Panc1 (cell line): ENCODE measurements at regions not wholly inside any gene's neighbourhood (a gene's known extent, or its start where the extent isn't known, plus 50 kb on each side); places are given as distances from the start of the nearest gene placed in this dataset.

Experiments used
- POLR2AphosphoS5 ChIP-seq: IDR thresholded peaks from 2 replicates; pipeline ENCODE4 v1.6.1; 2012; ENCODE audit warnings: mild to moderate bottlenecking, low read depth, low read length, moderate library complexity
- SIN3A ChIP-seq: IDR thresholded peaks from 2 replicates; pipeline ENCODE4 v1.6.1; 2012; ENCODE audit warnings: low read depth, mild to moderate bottlenecking, low read length, moderate library complexity, borderline replicate concordance; ENCODE audit not compliant: insufficient read depth
- TCF7L2 ChIP-seq: IDR thresholded peaks from 2 replicates; pipeline ENCODE4 v1.6.1; 2011; ENCODE audit warnings: mild to moderate bottlenecking, low read depth, low read length, inconsistent platforms
- TF ChIP-seq, protein P1 (sequence below): fragments of 450-650 bp; IDR thresholded peaks from 2 replicates; pipeline ENCODE4 v1.5.1; 2017; ENCODE audit warnings: mild to moderate bottlenecking
- TF ChIP-seq, protein P2 (sequence below), 2 experiments: IDR thresholded peaks; 2 replicates each; pipeline ENCODE4 v1.6.1; 2011 to 2012; ENCODE audit warnings: low read depth in 2 of 2, control low read depth in 1 of 2, low read length in 1 of 2, mild to moderate bottlenecking in 1 of 2, moderate library complexity in 1 of 2; ENCODE audit not compliant: insufficient read depth in 1 of 2

DNA sequence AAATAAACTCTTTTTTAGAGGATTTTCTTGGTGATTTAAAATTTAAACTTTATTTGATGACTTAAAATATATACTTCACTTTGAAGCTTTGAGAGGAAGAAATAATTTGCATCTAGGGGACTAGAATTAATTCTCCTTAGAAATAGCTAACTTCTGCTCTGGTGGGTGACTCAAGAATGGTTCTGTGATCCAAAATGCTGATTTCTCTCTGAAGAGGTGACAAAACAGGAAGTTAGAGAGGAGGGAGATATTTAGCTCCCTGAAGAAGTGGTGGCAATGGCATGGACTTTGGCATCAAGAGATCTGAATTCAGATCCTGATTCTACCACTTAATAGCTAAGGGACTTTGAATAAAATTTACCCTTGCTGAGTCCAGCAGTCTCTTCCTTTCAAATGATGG is 125.8 kb upstream of the ATP1B1 start:
- TF ChIP-seq, protein P1, sequence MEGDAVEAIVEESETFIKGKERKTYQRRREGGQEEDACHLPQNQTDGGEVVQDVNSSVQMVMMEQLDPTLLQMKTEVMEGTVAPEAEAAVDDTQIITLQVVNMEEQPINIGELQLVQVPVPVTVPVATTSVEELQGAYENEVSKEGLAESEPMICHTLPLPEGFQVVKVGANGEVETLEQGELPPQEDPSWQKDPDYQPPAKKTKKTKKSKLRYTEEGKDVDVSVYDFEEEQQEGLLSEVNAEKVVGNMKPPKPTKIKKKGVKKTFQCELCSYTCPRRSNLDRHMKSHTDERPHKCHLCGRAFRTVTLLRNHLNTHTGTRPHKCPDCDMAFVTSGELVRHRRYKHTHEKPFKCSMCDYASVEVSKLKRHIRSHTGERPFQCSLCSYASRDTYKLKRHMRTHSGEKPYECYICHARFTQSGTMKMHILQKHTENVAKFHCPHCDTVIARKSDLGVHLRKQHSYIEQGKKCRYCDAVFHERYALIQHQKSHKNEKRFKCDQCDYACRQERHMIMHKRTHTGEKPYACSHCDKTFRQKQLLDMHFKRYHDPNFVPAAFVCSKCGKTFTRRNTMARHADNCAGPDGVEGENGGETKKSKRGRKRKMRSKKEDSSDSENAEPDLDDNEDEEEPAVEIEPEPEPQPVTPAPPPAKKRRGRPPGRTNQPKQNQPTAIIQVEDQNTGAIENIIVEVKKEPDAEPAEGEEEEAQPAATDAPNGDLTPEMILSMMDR, result no peak
- TF ChIP-seq SIN3A (no peak), TCF7L2 (no peak), POLR2AphosphoS5 (no peak)
- TF ChIP-seq, protein P2, sequence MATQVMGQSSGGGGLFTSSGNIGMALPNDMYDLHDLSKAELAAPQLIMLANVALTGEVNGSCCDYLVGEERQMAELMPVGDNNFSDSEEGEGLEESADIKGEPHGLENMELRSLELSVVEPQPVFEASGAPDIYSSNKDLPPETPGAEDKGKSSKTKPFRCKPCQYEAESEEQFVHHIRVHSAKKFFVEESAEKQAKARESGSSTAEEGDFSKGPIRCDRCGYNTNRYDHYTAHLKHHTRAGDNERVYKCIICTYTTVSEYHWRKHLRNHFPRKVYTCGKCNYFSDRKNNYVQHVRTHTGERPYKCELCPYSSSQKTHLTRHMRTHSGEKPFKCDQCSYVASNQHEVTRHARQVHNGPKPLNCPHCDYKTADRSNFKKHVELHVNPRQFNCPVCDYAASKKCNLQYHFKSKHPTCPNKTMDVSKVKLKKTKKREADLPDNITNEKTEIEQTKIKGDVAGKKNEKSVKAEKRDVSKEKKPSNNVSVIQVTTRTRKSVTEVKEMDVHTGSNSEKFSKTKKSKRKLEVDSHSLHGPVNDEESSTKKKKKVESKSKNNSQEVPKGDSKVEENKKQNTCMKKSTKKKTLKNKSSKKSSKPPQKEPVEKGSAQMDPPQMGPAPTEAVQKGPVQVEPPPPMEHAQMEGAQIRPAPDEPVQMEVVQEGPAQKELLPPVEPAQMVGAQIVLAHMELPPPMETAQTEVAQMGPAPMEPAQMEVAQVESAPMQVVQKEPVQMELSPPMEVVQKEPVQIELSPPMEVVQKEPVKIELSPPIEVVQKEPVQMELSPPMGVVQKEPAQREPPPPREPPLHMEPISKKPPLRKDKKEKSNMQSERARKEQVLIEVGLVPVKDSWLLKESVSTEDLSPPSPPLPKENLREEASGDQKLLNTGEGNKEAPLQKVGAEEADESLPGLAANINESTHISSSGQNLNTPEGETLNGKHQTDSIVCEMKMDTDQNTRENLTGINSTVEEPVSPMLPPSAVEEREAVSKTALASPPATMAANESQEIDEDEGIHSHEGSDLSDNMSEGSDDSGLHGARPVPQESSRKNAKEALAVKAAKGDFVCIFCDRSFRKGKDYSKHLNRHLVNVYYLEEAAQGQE (IDR thresholded peaks at IDR 0.05; ENCODE audit: insufficient read depth in 1 of 2, low read depth in 2 of 2, low read length in 1 of 2), result no peak
